ENCODE measurements at regions not wholly inside any gene's neighbourhood (a gene's known extent, or its start where the extent isn't known, plus 50 kb on each side); places are given as distances from the start of the nearest gene placed in this dataset.

GRCh38 chr18:45245091-45245511, 370.2 kb upstream of the SLC14A2 start:
- TF ChIP-seq, protein P1, sequence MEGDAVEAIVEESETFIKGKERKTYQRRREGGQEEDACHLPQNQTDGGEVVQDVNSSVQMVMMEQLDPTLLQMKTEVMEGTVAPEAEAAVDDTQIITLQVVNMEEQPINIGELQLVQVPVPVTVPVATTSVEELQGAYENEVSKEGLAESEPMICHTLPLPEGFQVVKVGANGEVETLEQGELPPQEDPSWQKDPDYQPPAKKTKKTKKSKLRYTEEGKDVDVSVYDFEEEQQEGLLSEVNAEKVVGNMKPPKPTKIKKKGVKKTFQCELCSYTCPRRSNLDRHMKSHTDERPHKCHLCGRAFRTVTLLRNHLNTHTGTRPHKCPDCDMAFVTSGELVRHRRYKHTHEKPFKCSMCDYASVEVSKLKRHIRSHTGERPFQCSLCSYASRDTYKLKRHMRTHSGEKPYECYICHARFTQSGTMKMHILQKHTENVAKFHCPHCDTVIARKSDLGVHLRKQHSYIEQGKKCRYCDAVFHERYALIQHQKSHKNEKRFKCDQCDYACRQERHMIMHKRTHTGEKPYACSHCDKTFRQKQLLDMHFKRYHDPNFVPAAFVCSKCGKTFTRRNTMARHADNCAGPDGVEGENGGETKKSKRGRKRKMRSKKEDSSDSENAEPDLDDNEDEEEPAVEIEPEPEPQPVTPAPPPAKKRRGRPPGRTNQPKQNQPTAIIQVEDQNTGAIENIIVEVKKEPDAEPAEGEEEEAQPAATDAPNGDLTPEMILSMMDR (IDR thresholded peaks at IDR 0.05): no peak
- no peak for TF ChIP-seq EZH2 (IDR thresholded peaks at IDR 0.05; ENCODE audit: borderline replicate concordance, insufficient read depth, low read depth, low read length, poor library complexity, severe bottlenecking)
